Muscle of back (tissue), 3 donors: ENCODE measurements at regions not wholly inside any gene's neighbourhood (a gene's known extent, or its start where the extent isn't known, plus 50 kb on each side); places are given as distances from the start of the nearest gene placed in this dataset.
"Not testable (repeated sequence)": the region's sequence is repeated elsewhere in the genome, so short reads cannot be mapped to it uniquely, and the experiment has no call there.

ENCODE experiments used
- DNase-seq, 3 donors: peaks; one replicate each; pipeline versions ENCODE4 v3.0.0 to v3.0.0-alpha.2; 2013

- not testable (repeated sequence) for DNase-seq
Observed at GRCh38 chr2:156254637-156255067, 77.9 kb downstream of the NR4A2 start.

GRCh38 chr2:156253765-156254164 lies 78.8 kb downstream of the NR4A2 start:
- no peak for DNase-seq

- no peak for DNase-seq
Observed at GRCh38 chr2:156242874-156243273, 89.6 kb downstream of the NR4A2 start.

GRCh38 chr2:156237558-156237957 lies 95.0 kb downstream of the NR4A2 start:
- no peak for DNase-seq

- no peak for DNase-seq
Observed at GRCh38 chr2:156229724-156230362, 102.7 kb downstream of the NR4A2 start.

- DNase-seq, result not testable (repeated sequence)
Observed at GRCh38 chr2:156223328-156223727, 109.2 kb downstream of the NR4A2 start.

- no peak for DNase-seq
Observed at GRCh38 chr2:156221703-156222102, 110.8 kb downstream of the NR4A2 start.

GRCh38 chr2:156219491-156220100 lies 112.9 kb downstream of the NR4A2 start:
- DNase-seq, result no peak

- DNase-seq, result no peak
Observed at GRCh38 chr2:156215656-156216055, 116.9 kb downstream of the NR4A2 start.

- no peak for DNase-seq
Observed at GRCh38 chr2:156211318-156211717, 121.2 kb downstream of the NR4A2 start.

- DNase-seq, result no peak
Observed at GRCh38 chr2:156206355-156206754, 126.2 kb downstream of the NR4A2 start.

GRCh38 chr2:156199588-156199987 lies 132.9 kb downstream of the NR4A2 start:
- DNase-seq, result no peak

GRCh38 chr2:156196031-156196430 lies 136.5 kb downstream of the NR4A2 start:
- DNase-seq, result no peak

GRCh38 chr2:156192468-156192867 lies 140.1 kb downstream of the NR4A2 start:
- DNase-seq, result no peak

GRCh38 chr2:156191527-156191926 lies 141.0 kb downstream of the NR4A2 start:
- DNase-seq, result no peak

- DNase-seq, result no peak
Observed at GRCh38 chr2:156190517-156190916, 142.0 kb downstream of the NR4A2 start.

- no peak for DNase-seq
Observed at GRCh38 chr2:156189584-156189983, 142.9 kb downstream of the NR4A2 start.

GRCh38 chr2:156189143-156189542 lies 143.4 kb downstream of the NR4A2 start:
- DNase-seq, result no peak

GRCh38 chr2:156182132-156182531 lies 150.4 kb downstream of the NR4A2 start:
- DNase-seq, result no peak

- DNase-seq, result no peak
Observed at GRCh38 chr2:156181208-156181607, 151.3 kb downstream of the NR4A2 start.

GRCh38 chr2:156177654-156178053 lies 154.9 kb downstream of the NR4A2 start:
- no peak for DNase-seq

GRCh38 chr2:156175946-156176345 lies 156.6 kb downstream of the NR4A2 start:
- no peak for DNase-seq

GRCh38 chr2:156170929-156171328 lies 161.6 kb downstream of the NR4A2 start:
- no peak for DNase-seq

GRCh38 chr2:156165742-156166141 lies 166.8 kb downstream of the NR4A2 start:
- no peak for DNase-seq
